Dermis microvascular lymphatic vessel endothelial cell (primary cell): ENCODE measurements at regions not wholly inside any gene's neighbourhood (a gene's known extent, or its start where the extent isn't known, plus 50 kb on each side); places are given as distances from the start of the nearest gene placed in this dataset.

Source experiments
- DNase-seq, 2 donors: peaks; one replicate each; pipeline versions ENCODE4 v3.0.0 to v3.0.0-alpha.2; 2010; ENCODE audit warnings: low read depth in 2 of 2

GRCh38 chr10:88059190-88059589, 195.8 kb downstream of the PTEN start:
- DNase-seq = no peak

GRCh38 chr10:88060762-88061161, 197.3 kb downstream of the PTEN start:
- no peak for DNase-seq

GRCh38 chr10:88062385-88062784, 199.0 kb downstream of the PTEN start:
- no peak for DNase-seq

GRCh38 chr10:88062798-88063472, 199.5 kb downstream of the PTEN start:
- DNase-seq = peak in 1 of 2 donors; percentile 37

- no peak for DNase-seq
These were observed 200.6 kb downstream of the PTEN start for GRCh38 chr10:88063861-88064557.

GRCh38 chr10:88064608-88065382, 201.4 kb downstream of the PTEN start:
- DNase-seq = no peak

- DNase-seq = peak in 1 of 2 donors; percentile 10
These were observed 202.1 kb downstream of the PTEN start for GRCh38 chr10:88065383-88066049.

- DNase-seq = no peak
These were observed 202.9 kb downstream of the PTEN start for GRCh38 chr10:88066319-88066718.

- no peak for DNase-seq
These were observed 203.5 kb downstream of the PTEN start for GRCh38 chr10:88066876-88067275.

- DNase-seq = peak in 1 of 2 donors; percentile 8
These were observed 204.3 kb downstream of the PTEN start for GRCh38 chr10:88067737-88068136.

- DNase-seq = no peak
These were observed 205.9 kb downstream of the PTEN start for GRCh38 chr10:88069338-88069737.

- DNase-seq = no peak
These were observed 206.9 kb downstream of the PTEN start for GRCh38 chr10:88070080-88070880.

- DNase-seq = no peak
These were observed 208.5 kb downstream of the PTEN start for GRCh38 chr10:88071879-88072278.

GRCh38 chr10:88073682-88074081, 210.3 kb downstream of the PTEN start:
- DNase-seq = no peak

- no peak for DNase-seq
These were observed 211.5 kb downstream of the PTEN start for GRCh38 chr10:88074971-88075370.

- DNase-seq = no peak
These were observed 212.8 kb downstream of the PTEN start for GRCh38 chr10:88076027-88076880.

GRCh38 chr10:88077977-88078376, 214.6 kb downstream of the PTEN start:
- no peak for DNase-seq

GRCh38 chr10:88080213-88080612, 216.8 kb downstream of the PTEN start:
- no peak for DNase-seq

- no peak for DNase-seq
These were observed 218.1 kb downstream of the PTEN start for GRCh38 chr10:88081457-88082054.

GRCh38 chr10:88082391-88082790, 219.0 kb downstream of the PTEN start:
- no peak for DNase-seq
